Activated CD8-positive, alpha-beta memory T cell treated with anti-CD3 and anti-CD28 coated beads, Interleukin-2, amount 50 U/mL, for 4 hours (primary cell): ENCODE measurements at regions not wholly inside any gene's neighbourhood (a gene's known extent, or its start where the extent isn't known, plus 50 kb on each side); places are given as distances from the start of the nearest gene placed in this dataset.
"Not testable (repeated sequence)": the region's sequence is repeated elsewhere in the genome, so short reads cannot be mapped to it uniquely, and the experiment has no call there.

Experiments used
- DNase-seq: peaks from one replicate; pipeline ENCODE4 v3.0.0-alpha.2; 2020

DNA sequence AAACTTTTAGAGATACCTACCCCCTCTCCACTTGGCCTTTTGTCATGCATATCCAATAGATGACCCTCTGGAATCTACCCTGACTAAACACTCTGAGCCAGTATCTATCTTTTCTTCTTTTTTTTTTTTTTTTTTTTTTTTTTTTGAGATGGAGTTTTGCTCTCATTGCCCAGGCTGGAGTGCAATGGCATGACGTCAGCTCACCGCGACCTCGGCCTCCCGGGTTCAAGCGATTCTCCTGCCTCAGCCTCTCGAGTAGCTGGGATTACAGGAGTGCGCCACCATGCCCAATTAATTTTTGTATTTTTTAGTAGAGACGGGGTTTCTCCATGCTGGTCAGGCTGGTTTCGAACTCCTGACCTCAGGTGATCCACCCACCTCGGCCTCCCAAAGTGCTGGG lies 50.8 kb upstream of the GRIN2B start:
- DNase-seq: not testable (repeated sequence)

DNA sequence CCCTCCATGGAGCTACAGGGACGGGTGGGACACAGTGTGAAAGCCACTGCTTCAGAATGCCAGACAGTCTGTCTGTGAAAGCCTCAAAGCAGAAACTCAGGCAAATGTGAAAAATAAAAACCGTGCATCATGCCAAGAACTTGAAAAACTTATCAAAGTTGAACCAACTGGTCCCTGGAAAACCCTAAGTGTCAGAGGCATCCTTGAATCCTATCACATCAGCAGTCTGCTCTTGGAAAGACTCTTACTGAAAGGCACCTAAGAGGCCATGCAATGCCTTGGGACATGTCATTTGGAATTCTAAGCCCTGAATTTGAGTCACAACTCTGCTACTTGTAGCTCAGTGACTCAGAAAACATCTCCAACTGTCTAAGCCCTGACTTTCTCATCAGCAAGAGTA lies 62.4 kb upstream of the GRIN2B start:
- DNase-seq: no peak

DNA sequence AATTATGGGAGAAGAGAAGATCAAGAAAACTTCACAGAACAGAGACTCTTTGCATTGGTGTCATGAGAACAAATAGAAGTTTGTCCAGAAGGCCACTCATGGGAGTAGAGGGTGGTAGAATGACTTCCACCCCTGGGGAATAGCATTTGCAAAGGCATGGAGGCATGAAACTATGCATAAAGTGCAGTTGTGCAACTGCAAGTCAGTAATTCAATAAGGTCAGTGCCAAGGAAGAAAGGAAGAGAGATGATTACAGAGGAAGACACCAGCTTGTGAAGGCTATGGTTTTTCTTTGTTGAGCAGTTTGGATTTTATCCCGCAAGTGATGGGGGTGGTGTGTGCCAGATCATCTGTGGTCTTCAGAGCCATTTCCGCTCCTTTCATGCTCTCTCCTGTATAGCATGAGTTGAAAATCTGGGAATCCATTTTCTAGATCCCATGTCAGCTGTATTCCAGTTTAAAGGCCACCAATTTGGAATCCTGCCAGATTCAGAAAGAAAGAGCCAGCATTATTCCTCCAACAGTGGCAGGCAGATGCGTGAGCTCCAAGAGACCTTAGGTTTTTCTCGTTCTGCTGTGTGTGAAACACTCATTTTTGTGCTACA lies 67.6 kb upstream of the GRIN2B start:
- no peak for DNase-seq

DNA sequence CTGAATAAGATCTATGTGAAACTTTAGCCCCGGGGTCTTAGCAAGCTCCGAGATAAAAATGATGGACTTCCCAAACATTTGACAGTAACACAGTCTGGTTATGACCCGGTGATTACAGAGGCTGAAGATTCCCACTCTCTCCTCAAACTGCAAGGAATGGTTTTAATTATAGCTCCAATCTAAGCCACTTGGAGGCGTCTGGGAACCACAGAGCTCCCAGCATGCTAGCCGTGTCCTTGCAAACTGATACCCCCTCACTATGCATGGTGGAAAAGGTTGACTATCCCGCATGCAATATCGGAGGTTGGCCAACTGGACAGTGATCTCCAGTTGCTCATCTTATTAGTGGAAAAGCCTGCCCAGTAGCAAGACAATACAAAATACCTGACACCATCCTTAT lies 76.5 kb upstream of the GRIN2B start:
- no peak for DNase-seq

DNA sequence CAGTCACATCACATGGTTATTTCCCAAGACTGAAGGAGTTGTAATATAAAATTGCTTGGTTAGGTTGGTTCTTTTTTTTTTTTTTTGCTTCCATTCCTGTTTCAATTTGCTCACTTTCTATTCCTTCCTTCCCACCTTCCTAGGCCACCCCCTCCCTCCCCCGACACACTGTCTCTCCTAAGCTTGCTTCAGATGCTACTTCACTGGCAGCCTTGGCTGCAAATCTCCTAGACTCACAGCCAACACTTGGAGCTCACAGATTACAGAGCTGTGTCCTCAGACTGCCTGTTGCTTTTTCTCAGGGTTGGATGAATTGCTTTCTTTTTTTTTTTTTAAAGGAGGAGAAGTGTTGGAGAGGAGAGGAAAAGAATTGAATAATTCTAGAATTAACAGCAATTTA lies 77.3 kb upstream of the GRIN2B start:
- no peak for DNase-seq

DNA sequence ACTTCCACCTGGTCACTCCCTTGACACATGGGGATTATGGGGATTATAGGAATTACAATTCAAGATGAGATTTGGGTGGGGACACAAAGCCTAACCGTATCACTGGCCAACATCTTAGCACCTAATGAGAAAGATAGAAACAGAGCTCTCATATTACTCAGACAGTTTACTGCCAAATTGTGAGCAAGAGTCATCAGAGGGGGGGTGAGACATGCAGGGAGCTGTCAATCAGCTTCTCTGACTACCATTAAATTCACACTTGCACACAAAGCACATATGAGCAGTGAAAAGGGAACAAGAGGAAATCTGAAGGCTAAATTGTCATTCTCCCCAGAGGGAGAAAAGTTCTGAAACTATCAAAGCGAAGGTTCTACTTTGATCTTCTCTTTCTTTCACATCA lies 78.1 kb upstream of the GRIN2B start:
- no peak for DNase-seq

DNA sequence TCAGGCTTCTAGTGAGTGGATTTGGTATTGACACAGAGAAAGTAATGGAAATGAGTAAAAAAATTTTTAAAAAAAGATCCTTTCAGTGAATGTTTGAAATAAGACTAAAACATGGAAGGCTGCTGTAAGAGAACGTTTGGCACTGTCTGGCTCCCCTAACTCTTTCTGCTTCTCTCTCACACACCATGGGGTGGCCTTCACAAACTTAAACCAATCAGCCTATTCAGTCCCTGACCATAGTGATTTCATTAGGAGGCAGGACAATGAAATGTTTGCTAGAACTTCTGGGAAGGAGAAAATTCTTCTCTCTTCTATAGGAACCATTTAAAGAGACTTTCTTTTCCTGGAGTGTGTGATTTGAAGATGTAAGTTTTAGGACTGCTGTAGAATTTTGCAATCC lies 84.2 kb upstream of the GRIN2B start:
- no peak for DNase-seq

DNA sequence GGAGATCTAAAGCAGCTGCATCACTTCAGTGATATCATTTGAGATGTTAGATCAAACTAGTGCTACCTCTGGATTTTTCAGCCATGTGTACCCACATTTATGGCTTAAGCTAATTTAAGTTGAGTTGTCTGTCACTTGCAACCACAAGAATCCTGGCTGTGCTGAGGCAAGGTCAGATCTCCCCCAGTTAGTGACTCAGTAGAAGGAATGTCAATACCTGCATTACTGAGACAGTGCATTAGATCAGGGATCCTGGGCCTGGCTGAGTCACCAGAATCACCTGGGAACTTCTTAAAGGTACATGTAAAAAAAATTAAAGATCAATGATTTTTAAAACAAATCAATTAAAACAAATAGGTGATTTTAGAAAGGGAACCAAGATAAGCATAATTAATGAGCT lies 84.6 kb upstream of the GRIN2B start:
- DNase-seq: no peak

DNA sequence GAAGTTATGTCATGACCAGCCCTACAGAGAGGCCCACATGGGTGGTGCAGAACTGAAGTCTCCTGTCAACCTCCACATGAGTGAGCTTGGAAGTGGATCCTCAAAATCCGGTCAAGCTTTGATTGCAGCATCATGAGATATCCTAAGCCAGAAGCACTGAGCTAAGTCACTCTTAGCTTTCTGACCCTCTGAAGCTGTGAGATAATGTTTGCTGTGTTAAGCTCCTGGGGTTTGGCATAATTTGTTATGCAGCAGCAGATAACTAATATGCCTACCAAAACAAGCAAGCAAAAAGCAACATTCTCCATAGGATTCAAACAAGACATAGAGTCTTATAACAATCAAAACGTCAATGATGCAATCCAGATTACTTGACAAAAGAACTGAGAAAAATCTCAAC lies 87.6 kb upstream of the GRIN2B start:
- DNase-seq: no peak

DNA sequence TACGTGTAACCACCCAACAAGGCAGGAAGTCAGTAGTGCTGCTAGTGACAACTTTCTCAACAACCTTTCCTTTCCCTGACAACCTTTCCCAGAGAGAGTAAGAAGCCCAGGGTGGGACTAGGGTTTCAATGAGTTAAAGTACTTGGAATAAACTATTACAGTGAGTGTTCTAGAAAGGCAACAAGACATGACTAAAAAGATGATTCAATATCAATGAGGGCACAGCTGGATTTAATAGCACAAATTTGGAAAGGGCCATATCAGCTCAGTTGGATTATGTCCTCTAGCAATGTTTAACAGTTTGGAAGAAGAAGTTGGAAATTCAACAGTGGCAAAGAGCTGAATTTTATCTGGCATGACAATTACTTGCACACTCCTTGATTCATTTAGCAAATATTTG lies 90.4 kb upstream of the GRIN2B start:
- DNase-seq: no peak

DNA sequence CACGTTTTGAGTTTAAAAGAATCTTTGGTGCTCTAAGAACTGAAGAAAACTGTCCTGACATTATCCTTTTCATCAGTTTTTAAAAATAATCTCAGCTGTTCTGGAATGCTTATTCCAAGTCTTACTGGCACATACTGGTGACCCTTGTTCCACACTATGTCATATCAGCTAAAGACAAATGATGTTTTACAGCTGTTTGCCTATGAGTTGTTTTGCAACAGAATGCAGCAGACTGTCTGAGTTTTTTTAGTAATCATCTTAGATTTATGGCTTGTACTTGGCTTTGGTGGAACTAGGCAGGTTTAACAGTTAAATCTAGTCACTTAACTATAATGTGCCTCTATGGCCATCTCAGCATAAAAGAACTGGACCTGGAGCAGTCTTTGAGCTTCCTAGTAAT lies 91.6 kb upstream of the GRIN2B start:
- no peak for DNase-seq

DNA sequence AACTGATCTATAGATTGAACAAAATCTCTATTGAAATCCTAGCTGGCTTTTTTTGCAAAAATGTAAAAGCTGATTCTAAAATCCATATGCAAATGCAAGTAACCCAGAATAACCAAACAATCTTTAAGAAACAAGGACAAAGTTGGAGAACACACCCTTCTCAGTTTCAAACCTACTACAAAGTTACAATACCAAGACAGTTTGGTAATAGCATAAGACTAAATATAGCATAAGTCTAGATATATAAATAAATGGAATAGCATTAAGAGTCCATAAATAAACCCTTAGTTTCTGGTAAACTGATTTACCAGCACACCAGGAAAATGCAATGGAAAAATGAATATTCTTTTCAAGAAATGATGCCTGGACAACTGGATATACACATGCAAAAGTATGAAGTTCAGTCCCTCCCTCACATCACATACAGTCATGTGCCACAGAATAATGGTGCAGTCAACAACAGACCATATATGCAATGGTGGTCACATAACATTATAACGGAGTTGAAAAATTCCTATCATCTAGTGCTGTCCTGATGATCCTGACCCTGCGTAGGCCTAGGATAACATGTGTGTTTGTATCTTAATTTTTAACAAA lies 94.5 kb upstream of the GRIN2B start:
- DNase-seq: no peak

DNA sequence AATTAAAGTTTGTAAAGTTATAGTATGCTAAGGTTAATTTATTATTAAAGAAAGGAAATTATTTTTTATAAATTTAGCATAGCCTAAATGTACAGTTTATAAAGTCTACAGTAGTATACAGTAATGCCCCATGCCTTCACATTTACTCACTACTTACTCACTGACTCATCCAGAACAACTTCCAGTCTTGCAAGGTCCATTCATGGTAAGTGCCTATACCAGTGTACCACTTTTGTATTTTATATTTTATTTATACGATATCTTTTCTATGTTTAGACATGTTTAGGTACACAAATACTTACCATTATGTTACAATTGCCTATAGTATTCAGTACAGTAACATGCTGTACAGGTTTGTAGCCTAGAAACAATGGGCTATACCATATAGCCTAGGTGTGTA lies 95.1 kb upstream of the GRIN2B start:
- DNase-seq: no peak

DNA sequence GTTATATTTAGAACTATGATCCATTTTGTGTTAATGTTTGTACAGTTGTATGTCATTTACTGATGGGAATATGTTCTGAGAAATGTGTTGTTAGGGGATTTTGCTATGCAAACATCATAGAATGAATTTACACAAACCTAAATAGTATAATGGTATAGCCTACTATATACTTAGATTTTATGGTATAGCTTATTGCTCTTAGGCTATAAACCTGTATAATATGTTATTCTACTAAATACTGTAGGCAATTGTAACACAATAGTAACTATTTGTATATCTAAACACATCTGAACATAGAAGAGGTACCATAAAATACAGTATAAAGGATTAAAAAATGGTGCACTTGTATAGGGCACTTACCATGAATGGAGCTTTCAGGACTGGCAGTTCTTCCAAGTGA lies 105.4 kb upstream of the GRIN2B start:
- DNase-seq: no peak

DNA sequence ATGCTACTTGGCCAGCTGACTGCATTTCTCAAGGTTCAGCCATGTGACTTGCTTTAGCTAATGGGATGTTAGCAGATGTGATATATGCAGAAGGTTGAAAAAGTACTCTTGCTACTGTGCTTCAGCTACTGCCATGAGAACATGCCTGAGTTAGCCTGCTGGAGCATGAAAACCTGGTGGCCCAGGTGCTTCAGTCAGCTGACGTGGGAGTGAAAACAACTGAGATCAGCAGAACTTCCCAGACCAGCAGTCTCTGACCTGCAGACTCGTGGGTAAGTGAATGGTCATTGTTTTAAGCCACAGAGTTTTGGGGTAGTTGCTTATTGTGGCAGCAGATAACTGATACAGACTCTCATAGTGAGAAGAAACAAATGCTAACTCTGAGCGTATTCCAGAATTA lies 118.6 kb upstream of the GRIN2B start:
- no peak for DNase-seq

DNA sequence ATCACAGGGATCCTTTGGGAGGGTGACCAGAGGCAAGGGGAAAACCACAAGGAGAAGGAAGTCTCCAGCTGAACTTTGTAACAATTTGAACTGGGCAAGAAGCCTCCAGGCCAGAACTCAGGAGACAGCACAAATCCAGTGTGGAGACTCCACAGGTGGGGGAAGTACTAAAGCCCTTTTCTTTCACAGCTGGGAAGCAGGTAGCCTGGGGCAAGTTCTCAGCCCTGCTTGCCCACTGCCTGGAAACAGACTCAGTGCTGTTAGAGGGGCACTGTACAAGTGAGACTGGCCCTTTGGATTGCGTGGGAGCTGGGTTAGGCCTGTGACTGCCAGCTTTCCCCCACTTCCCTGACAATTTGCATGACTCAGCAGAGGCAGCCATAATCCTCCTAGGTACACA lies 120.2 kb upstream of the GRIN2B start:
- not testable (repeated sequence) for DNase-seq

DNA sequence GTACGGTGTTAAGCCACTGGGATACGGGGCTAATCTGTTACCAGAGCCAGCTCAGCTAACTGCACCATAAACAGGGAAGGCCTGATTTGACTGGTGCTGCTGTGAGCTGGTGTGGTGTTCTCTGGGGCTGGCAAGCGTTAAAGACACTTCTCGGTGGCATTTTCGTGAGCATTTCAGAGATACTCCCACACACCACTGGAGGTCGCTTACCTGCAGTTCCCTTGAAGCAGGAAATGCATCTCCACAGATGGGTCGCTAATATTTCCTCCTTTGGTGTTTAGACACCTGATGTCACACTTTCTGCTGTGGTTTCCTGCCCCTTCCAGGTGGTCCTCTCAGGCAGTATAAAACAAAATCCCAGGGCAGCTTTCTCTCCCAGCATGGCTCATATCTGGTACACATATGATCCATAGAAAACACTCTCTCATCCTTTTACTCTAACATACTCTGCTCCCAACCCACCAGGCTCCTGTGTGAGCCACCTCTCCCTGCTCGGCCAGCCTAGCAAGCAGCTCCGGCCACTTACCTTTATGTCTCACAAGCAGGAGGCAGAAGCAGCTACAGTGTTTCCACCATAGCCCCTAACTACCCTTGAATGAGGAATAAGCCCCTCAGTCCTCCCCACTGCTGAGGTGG lies 129.9 kb upstream of the GRIN2B start:
- no peak for DNase-seq

DNA sequence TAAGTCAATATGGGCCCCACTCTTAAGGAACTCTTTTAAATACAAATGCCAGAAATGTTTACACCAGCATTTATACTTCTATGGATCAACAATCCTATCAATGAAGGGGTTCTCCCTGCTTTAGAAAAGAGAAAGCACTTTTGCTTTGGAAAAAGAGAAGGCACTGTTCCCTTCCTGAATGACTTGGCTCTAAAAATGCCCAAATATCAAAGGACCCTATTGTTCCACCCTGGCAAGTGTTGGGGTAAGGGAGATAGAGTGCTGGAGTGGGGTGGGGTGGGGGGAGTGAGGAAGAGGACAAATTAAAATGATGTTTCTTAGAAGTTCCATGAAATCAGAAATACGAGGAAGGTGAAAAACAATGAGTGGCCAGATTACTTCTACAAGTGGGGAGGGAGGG lies 131.6 kb upstream of the GRIN2B start:
- DNase-seq: no peak

DNA sequence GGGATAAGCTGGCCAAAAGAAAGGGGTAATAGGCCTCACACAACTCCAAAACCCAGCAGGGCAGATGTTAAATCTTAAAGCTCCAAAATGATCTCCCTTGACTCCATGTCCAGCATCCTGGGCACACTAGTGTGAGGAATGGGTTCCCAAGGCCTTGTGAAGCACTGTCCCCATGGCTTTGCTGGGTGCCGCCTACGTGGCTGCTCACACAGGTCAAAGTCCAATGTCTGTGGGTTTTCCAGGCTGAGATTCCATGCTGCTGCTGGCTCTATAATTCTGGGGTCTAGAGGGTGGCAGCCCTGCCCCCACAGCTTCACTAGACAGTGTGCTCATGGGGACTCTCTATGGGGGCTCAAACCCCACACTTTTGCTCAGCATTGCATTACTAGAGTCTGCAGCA lies 145.3 kb upstream of the GRIN2B start:
- DNase-seq: no peak

DNA sequence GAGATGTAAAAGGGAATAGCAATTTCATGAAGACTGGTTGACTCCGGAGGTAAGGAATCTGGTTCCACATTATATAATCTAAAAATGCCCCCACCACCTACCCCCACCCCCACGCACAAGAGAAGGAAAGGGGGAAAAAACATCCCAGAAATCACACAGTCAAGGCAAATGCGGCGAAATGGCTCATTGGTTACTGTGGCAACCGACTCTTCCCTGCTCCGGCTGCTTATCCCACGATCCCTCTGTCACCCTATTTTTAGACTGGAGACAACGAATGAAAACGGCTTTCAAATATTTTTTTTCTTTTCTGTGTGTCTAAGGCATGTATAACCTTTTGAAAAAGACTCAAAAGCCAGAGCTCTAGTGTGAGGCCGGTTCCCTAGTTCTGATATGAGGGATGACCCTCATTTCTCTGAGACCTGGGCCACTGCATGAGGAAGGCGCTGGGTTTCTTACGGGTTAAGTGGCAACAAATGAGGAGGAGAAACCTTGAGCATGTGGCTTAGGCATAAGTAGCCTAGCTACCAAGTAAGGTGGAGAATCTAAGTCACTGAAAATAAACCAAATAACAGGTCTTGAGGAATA lies 148.3 kb upstream of the GRIN2B start:
- no peak for DNase-seq

DNA sequence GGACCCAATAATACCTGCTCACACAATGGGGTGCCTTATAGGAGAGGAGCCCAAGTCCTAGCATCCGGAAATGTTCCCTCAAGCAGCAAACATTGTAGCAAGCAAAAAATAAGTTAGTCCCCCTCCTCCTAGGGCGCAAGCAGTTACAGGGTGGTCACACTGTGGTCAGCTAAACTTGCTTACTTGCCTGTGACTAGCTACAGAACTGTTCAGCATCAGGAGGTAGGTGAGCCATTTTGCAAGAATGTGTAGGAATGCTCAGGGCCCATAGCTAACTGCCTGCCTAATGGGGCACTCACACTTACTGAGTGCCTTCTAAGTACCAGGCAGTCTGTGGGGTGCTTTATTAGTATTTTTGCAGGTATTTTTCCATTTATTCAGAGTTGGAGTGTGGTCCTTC lies 154.6 kb upstream of the GRIN2B start:
- no peak for DNase-seq

DNA sequence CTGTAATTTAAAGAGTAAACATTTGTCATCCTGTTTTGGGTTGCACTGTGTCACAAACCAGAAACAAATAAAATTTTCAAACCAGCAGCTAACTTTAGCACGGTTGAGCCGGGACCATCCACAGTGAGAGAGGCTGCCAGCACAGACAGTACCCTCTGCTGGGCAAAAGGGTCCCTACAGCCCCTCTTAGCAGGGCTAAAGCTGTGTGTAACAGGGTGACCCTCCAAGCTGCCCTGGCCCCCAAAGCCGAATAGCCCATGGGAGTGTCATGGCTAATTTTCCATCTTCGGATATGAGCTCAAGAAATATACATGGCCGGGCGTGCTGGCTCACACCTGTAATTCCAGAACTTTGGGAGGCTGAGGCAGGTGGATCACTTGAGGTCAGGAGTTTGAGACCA lies 157.1 kb upstream of the GRIN2B start:
- no peak for DNase-seq

DNA sequence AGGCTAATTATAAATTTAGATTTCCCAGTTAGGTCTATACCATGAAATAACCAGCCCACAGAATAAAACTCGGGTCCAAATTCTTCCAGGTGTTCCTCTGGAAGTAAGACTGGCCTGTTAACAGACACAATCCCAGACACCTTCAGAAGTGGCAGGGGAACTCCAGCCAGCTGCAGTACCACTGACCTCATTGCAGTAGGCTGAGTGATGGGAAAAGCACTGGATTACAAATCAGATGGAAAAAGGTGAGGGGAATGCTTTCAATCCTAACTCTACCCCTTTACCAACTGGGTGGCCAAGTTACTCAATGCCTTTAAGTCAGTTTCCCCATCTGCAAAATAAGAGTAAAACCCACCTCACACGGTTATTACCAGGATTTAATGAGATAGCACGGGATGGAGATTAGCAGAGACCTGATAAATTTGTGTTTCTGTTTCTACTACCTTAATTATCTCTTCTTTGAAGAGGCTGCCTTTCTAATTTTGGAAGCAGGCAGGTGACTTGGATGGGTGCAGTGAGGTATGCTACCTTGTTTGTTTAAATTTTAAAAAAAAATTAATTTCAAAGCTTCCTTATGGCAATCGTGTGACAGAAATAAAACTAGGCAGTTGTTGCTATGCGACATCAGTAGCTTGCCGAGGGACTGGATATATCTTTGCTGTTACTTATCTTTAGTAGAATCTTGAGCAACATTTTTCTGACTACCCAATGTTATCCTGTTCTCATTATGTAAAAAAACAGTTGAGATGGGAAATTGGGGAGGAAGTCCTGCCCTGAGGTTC lies 167.3 kb upstream of the GRIN2B start:
- DNase-seq: no peak

DNA sequence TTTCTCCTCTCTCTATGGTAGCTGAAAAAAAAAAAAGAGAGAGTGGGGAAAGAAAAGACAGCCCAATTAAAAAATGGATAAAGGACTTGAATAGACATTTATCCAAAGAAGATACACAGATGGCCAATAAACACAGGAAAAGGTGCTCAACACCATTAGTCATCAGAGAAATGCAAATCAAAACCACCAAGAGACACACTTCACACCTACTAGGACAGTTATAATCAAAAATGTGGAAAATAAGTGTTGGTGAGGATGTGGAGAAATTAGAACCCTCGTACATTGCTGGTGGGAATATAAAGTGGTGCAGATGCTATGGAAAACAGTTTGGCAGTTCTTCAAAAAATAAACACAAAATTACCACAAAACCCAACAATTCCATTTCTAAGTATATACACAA lies 172.4 kb upstream of the GRIN2B start:
- DNase-seq: no peak
